K562 (cell line): ENCODE measurements at regions not wholly inside any gene's neighbourhood (a gene's known extent, or its start where the extent isn't known, plus 50 kb on each side); places are given as distances from the start of the nearest gene placed in this dataset.

Experiments used
- FOXM1 ChIP-seq, 2 experiments: fragments of 450-650 bp in 1 of 2; sonication (generic) in 1 of 2; formaldehyde crosslinking in 1 of 2; IDR thresholded peaks; 2 replicates each; pipeline versions ENCODE4 v1.6.1 to v1.9.0; 2017 to 2022; ENCODE audit warnings: low read depth in 2 of 2, mild to moderate bottlenecking in 2 of 2, missing genetic modification reagents in 1 of 2, moderate library complexity in 1 of 2
- JUNB ChIP-seq: fragments of 450-650 bp; formaldehyde crosslinking; conservative IDR thresholded peaks from 2 replicates; pipeline ENCODE4 v1.4.0; 2020; ENCODE audit warnings: mild to moderate bottlenecking
- POLR2AphosphoS5 ChIP-seq: IDR thresholded peaks from 2 replicates; pipeline ENCODE4 v1.6.1; 2011; ENCODE audit warnings: mild to moderate bottlenecking, low read depth, low read length, moderate library complexity; ENCODE audit not compliant: control insufficient read depth, insufficient read depth
- SPI1 ChIP-seq: IDR thresholded peaks from 2 replicates; pipeline ENCODE4 v1.6.1; 2011; ENCODE audit warnings: low read depth, low read length, control low read depth, borderline replicate concordance

- TF ChIP-seq FOXM1 (IDR thresholded peaks at IDR 0.05; ENCODE audit: low read depth): no peak
- TF ChIP-seq FOXM1 (CRISPR knock-in tag; IDR thresholded peaks at IDR 0.05; ENCODE audit: low read depth): no peak
- TF ChIP-seq POLR2AphosphoS5: no peak
- no peak for TF ChIP-seq JUNB
- no peak for TF ChIP-seq SPI1
Observed at GRCh38 chr14:51805541-51805940, 54.9 kb upstream of the GNG2 start.
